Fibroblast of mammary gland (primary cell): ENCODE measurements at regions not wholly inside any gene's neighbourhood (a gene's known extent, or its start where the extent isn't known, plus 50 kb on each side); places are given as distances from the start of the nearest gene placed in this dataset.
A peak's percentile ranks its signal among the peaks of the same experiment; 100 is the strongest.

Experiments
- DNase-seq: peaks from one replicate; pipeline ENCODE4 v3.0.0-alpha.2; 2010; ENCODE audit warnings: low read depth
- H3K4me3 ChIP-seq: 2 replicates; pipeline ENCODE4 v1.5.1; 2011; ENCODE audit warnings: low read depth, mild to moderate bottlenecking, low read length, moderate library complexity; ENCODE audit not compliant: control insufficient read depth
- CTCF ChIP-seq: conservative IDR thresholded peaks from 2 replicates; pipeline ENCODE4 v1.5.1; 2011; ENCODE audit warnings: low read depth, low read length, inconsistent platforms; ENCODE audit not compliant: control insufficient read depth, insufficient read depth

DNA sequence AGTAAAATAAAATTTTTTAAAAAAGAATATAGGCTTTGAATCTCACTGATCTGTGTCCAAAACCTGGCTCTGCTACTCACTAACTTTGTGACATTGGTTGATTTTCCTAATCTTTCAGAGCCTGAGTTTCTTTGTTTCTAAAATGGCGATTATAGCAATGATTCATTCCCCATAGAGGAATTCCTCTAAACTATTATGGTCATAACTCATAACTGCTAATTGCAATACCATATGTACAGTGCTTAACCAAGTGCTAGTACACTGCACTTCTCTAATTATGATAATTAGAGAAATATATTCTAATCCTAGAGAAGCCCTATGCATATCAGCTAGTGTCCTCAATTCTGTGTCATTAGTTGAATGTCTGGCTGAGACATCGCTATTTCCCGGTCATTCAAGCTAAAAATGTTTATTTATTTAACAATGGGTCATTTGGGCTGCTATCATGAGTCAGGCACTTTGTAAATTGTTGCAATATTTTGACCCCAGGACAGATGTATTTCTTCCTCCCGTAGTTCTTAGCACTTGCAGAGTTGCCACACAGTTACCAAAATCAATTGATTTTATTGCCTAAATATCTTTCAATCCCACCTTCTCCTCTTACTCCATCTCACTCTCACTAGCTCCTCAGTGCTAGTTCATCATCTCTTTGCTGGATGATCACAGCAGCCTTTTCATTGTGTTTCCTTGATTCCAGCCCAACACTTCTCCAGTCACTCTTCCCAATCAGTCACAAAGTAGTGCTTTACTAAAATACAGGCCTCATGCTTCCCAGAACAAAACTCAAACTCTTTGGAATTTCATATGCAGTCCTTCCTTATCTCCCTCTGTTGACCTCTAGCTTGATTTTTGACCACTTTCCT, 200.9 kb upstream of the PAPPA start:
- H3K4me3 ChIP-seq: no peak overlapping the region
- peak; percentile 88 for DNase-seq
- no peak for TF ChIP-seq CTCF

- no peak overlapping the region for H3K4me3 ChIP-seq
- DNase-seq: no peak
- TF ChIP-seq CTCF: no peak
Measured at GRCh38 chr9:115956371-115956770, 197.2 kb upstream of the PAPPA start.

- TF ChIP-seq CTCF: no peak
- H3K4me3 ChIP-seq: no peak overlapping the region
- peak; percentile 50 for DNase-seq
Measured at GRCh38 chr9:115957585-115957984, 196.0 kb upstream of the PAPPA start.

DNA sequence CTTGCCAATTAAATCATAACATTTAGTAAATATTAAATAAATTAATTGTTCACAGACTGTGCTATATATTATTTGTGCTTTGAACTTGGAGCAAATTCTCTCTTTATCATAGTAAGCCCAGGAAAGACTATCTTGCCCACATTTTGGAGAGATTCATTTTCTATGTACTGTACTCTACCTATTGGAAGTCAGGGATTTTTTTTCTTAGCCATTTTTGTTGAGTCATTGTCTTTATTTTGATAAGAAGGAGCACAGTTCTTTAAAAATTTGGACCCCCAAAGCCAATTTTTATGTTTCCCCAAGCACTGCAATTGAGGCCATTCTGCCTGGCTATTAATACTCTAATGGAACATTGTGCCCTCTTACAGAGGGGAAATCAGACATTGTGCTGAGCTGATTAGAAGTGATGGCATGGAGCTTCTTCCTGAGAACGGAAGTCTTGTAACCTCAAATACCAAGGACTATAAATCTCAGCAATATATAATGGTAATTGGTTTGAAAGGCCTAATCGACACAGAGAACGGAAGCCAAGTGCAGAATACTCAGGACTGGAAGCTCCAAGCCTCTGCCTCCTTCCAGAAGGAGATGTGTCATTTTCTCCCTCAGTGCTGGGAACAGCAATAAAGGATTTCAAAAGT, 188.8 kb upstream of the PAPPA start:
- H3K4me3 ChIP-seq: no peak overlapping the region
- no peak for TF ChIP-seq CTCF
- peak; percentile 26 for DNase-seq

DNA sequence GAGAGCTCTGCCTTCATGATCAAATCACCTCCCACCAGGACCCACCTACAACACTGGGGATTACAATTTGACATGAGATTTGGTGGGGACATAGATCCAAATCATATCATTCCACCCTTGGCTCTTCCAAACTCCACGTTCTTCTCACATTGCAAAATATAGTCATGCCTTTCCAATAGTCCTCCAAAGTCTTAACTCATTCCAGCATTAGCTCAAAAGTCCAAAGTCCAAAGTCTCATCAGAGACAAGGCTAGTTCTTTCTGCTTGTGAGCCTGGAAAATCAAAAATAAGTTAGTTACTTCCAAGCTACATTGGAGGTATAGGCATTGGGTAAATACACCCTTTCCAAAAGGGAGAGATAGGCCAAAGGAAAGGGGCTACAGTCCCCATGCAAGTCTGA, 186.9 kb upstream of the PAPPA start:
- no peak for DNase-seq
- H3K4me3 ChIP-seq: no peak overlapping the region
- TF ChIP-seq CTCF: no peak

GRCh38 chr9:115969096-115969495, 184.5 kb upstream of the PAPPA start:
- DNase-seq: peak; percentile 23
- H3K4me3 ChIP-seq: no peak overlapping the region
- no peak for TF ChIP-seq CTCF
